ENCODE measurements at regions not wholly inside any gene's neighbourhood (a gene's known extent, or its start where the extent isn't known, plus 50 kb on each side); places are given as distances from the start of the nearest gene placed in this dataset.

- TF ChIP-seq ZHX2 (IDR thresholded peaks at IDR 0.05; ENCODE audit: low read depth) (no peak), ZHX2 (CRISPR knock-in tag; IDR thresholded peaks at IDR 0.05; ENCODE audit: borderline replicate concordance) (no peak), HOXA7 (CRISPR knock-in tag; IDR thresholded peaks at IDR 0.05) (no peak), TCF12 (IDR thresholded peaks at IDR 0.05) (no peak), TCF12 (CRISPR knock-in tag; IDR thresholded peaks at IDR 0.05) (no peak), PHF8 (CRISPR knock-in tag; IDR thresholded peaks at IDR 0.05) (no peak), POLR2A (IDR thresholded peaks at IDR 0.05; ENCODE audit: insufficient read depth in 1 of 2, low read depth in 2 of 2, low read length in 2 of 2) (no peak), MYC (CRISPR knock-in tag; IDR thresholded peaks at IDR 0.05; ENCODE audit: borderline replicate concordance) (no peak), CEBPB (IDR thresholded peaks at IDR 0.05; ENCODE audit: borderline replicate concordance, low read depth, low read length) (no peak), USF2 (IDR thresholded peaks at IDR 0.05; ENCODE audit: low read depth, low read length) (no peak), USF2 (CRISPR knock-in tag; IDR thresholded peaks at IDR 0.05; ENCODE audit: borderline replicate concordance) (no peak)
Observed at GRCh38 chrX:110450050-110450449, 91.4 kb downstream of the RTL9 start.

Data from HepG2 (cell line).